Naive thymus-derived CD8-positive, alpha-beta T cell (primary cell): ENCODE measurements at regions not wholly inside any gene's neighbourhood (a gene's known extent, or its start where the extent isn't known, plus 50 kb on each side); places are given as distances from the start of the nearest gene placed in this dataset.

Experiments
- ATAC-seq, 2 donors: fragments of 150-1000 bp; cut with Tn5 transposase in 1 of 2; sonication (Bioruptor Pico), chemical (Tn5 transposase) in 1 of 2; 1 replicate in 1 of 2; 2 replicates in 1 of 2; pipeline ENCODE4 v1.10.0; 2021; ENCODE audit warnings: mild to moderate bottlenecking in 2 of 2, moderate library complexity in 2 of 2
- POLR2A ChIA-PET: fragments of 350-600 bp; sonication (Branson Sonifier 250); formaldehyde crosslinking; loops from one replicate; lab custom pipeline; 2021; ENCODE audit warnings: antibody characterized with exemption; lab: Charles Lee
- DNase-seq, 10 donors: peaks; one replicate each; pipeline versions ENCODE4 v3.0.0 to v3.0.0-alpha.2; 2020 to 2022
- H3K27ac Mint-ChIP-seq, 10 donors: one replicate each; pipeline ENCODE4 v1.8.0; 2020 to 2022; ENCODE audit warnings: mild to moderate bottlenecking in 10 of 10, mixed read lengths in 10 of 10, moderate library complexity in 4 of 10, inconsistent platforms in 1 of 10
- H3K27me3 Mint-ChIP-seq, 5 donors: one replicate each; pipeline ENCODE4 v1.8.0; 2021 to 2022; ENCODE audit warnings: mixed read lengths in 5 of 5
- H3K36me3 Mint-ChIP-seq, 3 donors: one replicate each; pipeline ENCODE4 v1.8.0; 2020 to 2022; ENCODE audit warnings: mixed read lengths in 3 of 3, mild to moderate bottlenecking in 2 of 3, inconsistent platforms in 1 of 3
- H3K4me1 Mint-ChIP-seq, 4 donors: one replicate each; pipeline ENCODE4 v1.8.0; 2021 to 2022; ENCODE audit warnings: mixed read lengths in 4 of 4
- H3K4me3 Mint-ChIP-seq, 10 donors: one replicate each; pipeline ENCODE4 v1.8.0; 2020 to 2022; ENCODE audit warnings: mild to moderate bottlenecking in 10 of 10, mixed read lengths in 10 of 10, moderate library complexity in 6 of 10, inconsistent platforms in 1 of 10
- H3K9me3 Mint-ChIP-seq, 9 donors: one replicate each; pipeline ENCODE4 v1.8.0; 2020 to 2022; ENCODE audit warnings: mixed read lengths in 9 of 9, mild to moderate bottlenecking in 3 of 9, inconsistent platforms in 1 of 9, moderate library complexity in 1 of 9

- Mint-ChIP-seq H3K4me3 (no peak overlapping the region), H3K27me3 (peaks cover 5 to 15% (median 9%) of the 10 kb centered on the region in 5 donors), H3K4me1 (no peaks in the 10 kb centered on the region), H3K9me3 (peaks cover 0 to 10% (median 0%) of the 10 kb centered on the region in 9 donors), H3K27ac (no peak overlapping the region), H3K36me3 (peaks cover 0 to 1% (median 0%) of the 10 kb centered on the region in 3 donors)
- POLR2A ChIA-PET, result no interaction called here
- DNase-seq, result no peak
- ATAC-seq, result no peak
Observed at GRCh38 chr5:153863951-153864350, 174.8 kb downstream of the FAM114A2 start.
